Renal cortical epithelial cell (primary cell): ENCODE measurements at regions not wholly inside any gene's neighbourhood (a gene's known extent, or its start where the extent isn't known, plus 50 kb on each side); places are given as distances from the start of the nearest gene placed in this dataset.
A peak's percentile ranks its signal among the peaks of the same experiment; 100 is the strongest.

Experiments
- DNase-seq: peaks from one replicate; pipeline ENCODE4 v3.0.0-alpha.2; 2011; ENCODE audit warnings: low read depth

DNA sequence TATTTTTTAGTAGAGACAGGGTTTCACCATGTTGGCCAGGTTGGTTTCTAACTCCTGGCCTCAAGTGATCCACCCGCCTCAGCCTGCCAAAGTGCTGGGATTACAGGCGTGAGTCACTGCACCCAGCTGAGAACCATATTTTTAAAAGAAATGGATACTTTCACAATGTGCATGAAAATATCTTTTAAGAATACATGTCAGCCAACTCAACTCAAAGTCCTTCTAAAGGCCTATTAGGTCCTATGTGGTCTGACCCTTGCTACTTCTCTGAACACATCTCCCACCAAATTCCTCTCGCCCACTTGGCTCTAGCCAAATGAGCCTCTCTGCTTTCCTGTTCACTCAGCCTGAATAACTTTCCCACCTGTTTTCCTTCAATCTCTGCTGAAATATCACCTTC is 119.6 kb downstream of the MTX2 start:
- DNase-seq: no peak

DNA sequence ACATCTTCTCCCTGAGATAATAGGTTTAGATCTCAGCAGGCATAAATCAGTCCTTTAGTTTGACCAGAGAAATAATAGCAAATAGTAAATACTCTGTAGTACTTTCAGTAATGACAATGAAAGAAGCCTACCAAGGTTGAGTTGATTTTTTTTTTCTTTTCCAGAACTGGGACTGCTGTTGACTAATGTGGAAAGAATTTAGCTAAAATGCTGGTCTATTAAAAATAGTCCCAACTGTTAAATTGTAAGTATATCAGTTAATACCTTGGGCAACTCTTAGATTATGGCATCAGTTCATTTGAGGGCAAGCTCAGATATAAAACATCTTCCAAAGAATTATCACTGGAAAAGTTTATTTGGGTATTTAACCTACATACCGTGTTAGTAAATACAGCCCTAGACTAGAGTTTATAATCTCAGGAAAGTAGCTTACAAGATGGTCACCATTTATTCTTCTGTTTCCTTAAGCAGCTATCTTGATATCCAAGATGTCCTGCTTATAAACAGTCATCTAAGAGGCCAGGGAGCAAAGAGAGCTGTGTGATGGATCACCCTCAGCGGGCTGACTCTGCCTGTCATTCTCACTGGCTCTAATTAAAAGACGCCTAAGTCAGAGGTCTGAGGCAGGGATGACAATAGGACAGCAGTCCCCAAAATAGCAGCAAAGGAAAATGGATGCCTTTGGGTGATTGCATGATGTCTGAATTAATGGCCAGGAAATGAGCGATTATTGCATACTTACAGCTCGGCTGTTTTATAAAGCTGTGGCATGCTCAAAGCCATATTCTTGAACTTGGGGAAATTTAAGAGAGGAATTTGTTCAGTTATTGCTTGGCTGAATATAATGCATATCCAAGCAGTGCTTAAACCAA is 121.3 kb downstream of the MTX2 start:
- DNase-seq: peak; percentile 40

DNA sequence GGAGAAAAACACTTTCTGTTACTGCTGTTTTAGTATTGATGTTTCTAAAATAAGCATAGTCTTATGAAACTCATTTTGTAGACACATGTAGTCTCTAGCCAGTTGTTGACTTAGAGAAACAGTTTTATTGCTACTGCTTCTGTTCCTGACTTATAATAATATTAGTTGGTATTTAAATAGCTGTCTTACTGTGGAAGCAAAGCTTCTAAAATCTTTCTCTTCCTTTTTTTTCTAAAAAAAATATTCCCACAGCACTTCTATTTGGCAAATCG is 121.8 kb downstream of the MTX2 start:
- no peak for DNase-seq

DNA sequence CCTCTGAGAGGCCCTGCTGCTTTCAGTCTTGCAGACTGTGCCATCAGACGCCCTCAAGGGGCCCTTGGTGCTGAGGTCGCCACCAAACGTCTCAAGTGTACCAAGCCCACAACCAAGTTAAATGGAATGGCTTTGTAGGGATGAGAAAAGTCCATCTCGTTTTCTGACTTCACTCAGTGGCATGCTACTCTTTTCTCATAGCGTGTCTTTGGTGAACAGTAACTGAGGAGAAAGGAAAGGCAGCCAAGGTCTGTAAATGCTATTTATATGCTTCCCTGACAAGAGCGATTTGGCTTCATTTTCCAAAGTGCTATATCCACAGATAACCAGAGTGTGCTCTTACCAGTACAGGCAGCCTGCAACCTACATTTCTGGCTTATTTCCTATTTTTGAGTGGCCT is 123.0 kb downstream of the MTX2 start:
- no peak for DNase-seq

DNA sequence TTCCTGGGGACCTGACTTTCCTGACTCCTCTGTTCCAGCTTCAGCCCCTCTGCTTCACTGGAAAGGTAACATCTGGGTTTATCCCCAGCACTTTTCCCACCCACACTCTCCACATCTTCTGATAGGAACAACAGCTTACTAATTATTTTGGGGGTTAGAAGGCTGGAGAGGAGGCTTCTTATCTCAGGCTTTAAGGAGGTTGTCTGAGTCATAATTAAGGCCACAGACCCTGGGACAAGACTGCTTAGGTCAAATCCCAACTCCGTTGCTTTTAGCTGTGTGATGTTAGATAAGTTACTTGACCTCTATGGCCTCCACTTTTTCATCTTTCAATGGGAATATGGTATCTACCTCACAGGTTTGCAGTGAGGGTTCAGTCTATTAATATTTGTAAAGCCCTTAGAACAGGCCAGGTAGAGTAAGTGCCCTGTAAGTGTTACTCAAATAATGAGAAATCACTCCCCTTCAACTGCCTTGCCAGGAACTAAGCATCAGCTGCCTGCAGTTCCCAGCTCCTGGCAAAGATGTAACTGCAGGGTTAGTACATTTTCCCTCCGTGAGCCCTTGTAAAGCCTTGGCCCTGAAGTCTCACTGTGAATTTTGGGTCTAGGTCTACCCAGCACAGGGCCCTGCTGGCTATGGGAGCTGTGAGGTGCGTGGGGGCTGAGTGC is 123.6 kb downstream of the MTX2 start:
- no peak for DNase-seq

DNA sequence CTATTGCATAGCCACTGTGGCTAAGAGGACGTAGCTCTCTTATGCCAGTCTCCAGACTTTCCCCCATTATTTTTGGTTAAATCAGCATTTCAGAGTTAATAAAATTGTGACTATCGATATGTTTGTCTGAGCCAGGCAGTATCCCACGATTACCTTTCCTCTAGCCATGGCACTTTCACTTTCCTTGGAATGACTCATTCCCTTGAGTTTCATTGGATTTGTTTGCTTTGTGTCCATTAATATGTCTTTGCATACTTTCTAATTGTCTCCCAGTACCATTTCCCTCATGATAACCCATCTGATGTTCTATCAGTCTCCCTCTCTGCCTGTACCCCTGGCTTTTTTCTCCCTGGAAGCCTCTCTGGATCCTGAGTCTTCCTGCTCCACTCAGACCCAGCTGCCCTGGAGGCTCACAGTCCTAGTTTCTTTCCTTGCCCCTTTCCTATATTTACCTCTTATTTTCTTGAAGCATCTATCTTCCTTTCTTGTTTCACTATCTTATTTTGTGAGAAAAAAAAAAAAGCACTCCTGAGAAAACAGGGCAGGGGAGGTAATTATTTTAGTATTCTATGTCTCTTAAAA is 126.1 kb downstream of the MTX2 start:
- DNase-seq: peak; percentile 59

DNA sequence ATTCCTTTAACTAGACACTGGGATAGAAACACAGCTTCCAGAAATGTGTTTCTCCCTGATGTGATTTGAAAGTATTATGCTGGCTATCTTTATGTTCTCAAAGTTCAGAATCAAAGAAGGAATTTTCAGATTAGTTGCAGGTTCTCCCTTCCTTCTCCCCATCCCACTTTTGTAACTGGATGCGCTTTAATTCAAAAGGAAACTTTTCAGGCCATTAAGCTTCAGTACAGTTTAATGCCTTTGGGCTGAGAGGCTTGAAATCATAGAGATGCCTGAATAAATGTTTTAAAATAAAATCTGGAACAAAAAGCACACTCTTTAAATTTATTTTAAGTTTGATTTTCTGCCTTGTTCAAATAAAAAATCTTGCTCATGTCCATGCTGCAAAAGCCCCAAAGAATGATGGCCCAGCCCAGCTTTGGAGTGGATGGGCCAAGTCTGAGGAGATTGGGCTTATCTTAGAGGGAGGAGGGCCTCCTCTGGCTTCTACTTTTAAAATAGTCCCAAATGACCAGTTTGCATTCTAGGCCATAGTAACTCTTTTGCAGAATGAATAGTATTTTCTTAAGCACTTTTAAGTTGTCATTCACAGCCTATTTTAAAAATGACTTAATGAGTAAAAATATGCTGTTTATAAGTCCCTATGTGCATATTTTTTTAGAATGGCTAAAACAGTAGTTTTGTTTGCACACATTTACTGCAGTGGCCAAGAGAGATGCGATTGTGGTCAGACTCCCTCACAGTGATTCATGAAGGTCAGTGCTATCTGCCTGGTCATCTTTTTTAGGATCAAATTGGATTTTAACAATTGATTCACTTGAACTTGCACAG is 129.2 kb downstream of the MTX2 start:
- peak; percentile 23 for DNase-seq

DNA sequence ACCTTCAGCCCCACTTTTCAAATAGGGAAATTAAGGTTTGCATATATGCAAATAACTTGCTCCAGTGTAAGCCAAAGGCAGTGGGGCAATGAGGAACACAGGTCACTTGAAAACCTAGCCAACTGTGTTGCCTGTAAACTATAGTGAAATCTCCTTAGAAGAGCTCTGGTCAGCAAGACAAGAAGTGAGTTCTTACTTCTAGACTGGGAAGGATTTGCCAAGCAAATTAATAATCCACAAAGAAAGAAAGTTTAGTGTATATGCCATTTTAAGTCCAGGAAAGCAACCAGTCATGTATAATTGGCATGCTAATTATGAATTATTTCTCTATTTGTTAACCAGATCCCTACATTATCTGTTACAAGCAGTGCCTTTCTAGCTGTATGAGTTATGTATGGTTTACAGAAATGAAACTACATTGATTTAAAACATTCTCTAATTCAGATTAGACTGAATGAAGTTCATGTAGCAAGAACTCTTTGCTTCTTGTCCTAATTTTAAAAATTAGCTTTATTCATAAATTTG is 129.9 kb downstream of the MTX2 start:
- no peak for DNase-seq

DNA sequence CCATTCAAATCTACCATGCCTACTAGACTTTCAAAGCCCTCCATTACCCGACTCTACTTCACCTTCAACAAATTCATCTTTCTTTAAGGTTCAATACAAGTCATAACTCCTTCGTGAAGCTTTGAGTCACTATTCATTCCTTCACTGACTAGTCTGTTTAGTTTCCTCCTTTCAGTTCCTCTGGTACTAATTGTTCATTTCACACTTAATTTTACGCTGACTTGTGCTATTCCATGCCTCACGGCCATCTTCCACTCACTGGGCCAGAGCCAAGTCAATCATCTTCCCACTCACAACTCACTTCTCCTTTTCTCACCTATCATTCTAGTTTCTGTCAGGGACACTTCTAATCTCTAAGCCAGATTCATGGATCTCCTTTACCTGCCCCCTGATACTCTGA is 136.2 kb downstream of the MTX2 start:
- DNase-seq: no peak

DNA sequence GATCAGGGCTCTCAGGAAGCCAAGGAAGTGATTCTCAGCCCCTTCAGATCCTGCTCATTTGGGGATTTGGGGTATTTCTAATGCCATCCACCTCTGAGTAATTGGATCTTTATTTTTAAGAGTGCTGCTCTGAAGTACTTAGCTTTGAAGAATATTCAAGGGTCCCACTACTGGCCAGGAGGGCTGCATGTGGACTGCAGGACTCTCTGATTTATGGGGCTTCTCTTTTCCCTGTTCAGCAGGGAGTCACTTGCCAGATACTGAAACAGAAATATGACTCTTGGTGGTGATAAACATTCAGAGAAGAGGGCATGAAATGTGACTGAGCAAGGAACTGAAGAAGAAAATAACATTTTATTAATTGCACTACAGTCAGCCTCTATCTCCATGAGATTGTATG is 138.5 kb downstream of the MTX2 start:
- DNase-seq: no peak

DNA sequence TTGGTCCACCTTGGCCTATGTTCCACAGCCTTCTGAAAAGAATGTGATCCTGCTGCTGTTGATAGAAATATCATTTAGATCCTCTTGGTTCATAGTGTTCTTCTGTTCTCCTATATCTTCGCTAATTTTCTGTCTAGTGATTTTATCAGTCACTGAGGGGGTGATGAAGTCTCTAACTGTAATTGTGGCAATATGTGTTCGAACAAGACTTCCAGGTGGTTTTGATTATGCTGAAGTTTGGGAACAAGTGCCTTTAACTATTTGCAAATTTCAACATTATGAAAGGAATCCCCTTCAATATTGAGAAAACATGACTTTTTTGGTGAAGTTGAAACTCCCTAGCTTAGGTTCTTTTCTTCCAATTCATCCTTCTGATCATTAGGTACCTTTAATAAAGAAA is 140.4 kb downstream of the MTX2 start:
- no peak for DNase-seq

DNA sequence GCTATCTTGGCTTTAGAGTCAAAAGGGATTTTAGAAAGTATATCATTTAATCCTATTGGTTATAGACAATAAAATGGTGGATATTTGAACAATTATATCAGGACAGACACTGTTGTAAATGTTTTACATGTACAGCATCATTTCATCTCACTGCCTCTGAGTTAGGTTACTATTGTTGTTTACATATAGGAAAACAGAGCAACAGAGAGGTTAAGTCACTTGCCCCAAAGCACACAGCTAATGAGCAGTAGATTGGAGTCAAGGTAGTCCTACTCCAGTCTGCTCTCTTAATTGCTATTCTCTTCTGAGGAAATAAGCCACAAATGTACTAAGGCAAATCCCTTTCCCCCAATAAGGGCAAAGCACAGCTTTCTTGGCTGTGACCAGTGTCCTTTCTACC is 142.9 kb downstream of the MTX2 start:
- no peak for DNase-seq

DNA sequence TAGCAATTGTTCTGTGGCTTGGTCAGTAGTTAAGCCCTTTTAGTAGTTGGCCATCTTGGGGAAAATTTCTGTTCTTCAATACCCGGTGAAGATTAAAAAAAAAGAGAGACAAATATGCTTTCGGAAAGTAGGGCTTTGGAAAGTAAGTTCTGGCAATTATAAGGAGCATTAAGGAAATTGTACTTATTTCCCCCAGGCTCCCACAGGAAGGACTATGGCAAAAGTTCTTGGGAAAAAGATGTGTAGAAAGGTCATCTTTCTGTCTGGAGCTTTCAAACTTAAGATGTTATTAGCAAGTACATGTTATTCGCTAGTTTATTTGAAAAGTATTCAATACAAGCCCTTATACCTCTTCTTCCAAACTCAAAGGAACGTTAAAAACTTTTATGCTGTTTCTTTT is 144.5 kb downstream of the MTX2 start:
- DNase-seq: no peak

DNA sequence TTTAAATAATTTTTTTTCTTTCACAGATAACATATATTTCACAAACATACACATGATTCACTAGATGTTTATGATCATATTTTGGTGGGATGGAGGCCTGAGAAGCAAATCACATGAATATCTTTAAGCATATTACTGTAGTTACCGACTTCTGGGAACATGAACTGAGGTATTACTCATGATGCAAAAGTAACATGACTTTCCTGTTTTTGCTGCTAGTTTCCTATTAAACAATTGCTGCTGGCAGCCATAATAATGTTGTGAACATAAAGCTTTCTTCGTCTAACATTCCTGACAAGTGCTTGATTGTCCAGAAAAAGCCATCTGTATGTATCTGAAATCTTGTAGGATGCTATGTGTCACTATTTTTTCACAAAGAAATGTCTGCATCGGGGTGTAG is 145.4 kb downstream of the MTX2 start:
- DNase-seq: peak; percentile 37

DNA sequence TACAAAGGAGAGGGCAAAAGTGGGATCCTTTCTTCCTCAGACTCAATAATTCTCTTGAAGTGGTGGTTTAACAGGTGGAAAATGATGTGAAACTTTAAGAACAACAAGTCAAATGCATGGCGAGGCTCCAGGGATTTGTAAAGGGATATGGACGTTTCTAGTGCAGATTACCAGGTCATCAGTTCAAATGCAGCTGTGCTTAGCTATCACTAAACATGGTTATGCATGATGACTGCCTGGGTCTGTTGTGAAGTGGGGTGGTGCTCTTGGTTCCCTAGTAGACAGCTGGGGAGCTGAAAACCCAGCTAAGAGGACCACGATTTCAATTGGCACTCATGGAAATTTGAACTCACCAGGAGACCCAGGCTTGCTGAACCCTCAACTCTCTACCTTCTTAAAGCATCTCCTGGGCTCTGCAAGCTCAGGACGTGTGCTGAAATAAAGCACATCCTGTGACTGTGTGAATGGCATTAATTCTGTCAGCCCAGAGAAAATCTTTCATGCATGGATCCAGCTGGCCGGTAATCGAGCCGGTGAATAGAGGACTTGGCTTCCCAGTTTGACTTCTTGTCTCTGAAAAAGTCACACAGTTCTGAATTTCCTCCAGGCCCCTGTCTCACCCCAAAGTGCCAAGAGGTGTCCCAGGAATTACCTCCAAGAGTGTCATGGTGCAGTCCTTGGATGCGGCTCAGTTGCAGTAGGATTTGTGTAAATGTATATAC is 146.1 kb downstream of the MTX2 start:
- DNase-seq: no peak

DNA sequence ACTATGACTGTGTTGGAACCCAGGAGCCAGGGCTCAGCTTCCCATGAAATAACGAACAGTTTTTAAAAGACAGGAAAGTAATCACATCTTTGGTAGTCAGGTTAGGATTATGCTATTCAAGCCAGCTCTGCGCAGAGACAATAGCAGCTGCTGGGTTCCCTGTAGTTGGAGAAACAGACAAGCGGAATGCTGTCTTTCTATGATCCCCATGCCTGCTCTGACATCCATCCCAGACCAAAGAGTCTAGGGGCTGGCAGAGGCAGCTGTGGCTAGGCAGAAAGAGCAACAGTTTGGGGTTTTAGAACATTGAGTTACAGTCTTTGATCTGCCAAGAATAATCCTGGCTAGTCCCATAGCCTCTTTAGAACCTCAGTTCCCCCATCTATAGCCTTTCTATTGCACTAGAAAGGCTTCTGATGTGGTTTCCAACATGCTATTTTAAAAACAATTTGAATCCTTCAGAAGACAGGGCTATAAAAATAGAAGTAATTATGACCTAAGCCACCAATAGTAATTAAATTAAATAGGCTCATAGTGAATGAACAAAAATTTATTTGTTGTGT is 146.8 kb downstream of the MTX2 start:
- DNase-seq: no peak

DNA sequence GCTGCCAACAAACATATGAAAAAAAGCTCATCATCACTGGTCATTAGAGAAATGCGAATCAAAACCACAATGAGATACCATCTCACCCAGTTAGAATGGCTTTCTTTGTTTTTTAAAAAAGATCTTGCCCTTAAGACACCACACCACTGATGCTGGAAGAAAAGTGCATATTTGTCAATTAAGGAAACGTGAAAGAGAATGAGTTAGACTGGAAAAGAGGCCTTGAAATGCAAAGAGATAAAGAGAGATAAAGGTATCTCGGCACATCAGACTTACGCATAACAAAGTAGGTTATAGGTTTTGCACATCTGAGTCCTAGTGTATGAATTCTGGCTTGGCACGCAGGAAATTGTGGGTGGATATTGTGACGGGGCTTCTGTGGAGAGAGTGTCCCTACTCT is 149.5 kb downstream of the MTX2 start:
- DNase-seq: no peak

DNA sequence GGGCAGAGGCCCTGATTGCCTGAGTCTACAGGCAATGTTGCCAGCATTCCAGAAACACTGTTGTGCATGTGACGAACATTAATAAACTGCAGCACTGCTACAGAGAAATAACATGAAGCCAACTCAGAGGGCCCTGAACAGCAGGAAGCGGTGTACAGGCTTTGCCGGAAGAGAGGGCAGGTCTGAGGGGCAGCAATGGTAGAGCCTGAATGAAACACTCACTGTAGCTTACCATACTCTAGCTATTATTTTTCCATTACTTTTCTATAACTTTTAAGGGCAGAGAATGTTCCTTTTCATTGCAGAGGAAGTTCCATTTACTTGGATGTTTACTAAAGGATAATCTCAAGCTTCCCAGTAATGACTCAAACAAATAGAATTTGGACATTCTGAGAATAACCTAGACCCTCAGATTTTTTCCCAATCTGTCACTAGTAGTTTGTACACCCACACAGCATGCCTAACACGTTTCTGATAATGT is 150.4 kb downstream of the MTX2 start:
- peak; percentile 87 for DNase-seq

DNA sequence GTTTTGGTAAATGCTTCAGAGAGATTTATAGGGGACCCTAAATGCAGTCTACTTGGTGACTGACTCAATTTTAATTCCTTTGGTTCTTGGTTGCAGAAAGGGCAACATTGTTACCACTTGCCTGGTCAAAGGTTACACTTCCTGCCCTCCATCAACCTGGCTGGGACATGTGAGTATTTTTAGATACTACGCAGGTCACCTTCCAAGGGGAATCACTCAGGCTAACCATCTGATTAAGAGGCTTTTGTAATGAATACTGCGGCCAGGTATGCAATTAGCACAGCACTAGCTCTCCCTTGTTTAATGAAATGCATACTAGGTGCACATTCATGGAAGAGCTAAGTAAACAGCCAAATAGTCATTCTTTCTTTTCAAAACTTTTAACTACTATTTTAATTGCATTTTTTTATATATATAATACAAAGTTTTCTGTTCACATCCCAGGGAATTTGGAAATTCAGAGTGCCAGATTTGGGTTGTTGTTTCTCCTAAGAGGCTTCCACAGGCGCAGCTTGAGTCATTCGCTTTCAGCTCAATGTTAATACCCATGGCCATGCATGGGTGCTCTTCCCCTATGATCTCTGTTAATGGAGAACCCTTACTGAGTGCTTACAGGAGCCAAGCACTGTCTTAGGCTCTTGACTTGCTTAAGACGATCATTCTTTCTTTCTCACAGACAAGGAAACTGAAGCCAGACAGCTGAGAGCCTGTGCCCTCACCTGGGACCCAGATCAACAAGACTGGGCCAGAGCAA is 152.2 kb downstream of the MTX2 start:
- peak; percentile 95 for DNase-seq

DNA sequence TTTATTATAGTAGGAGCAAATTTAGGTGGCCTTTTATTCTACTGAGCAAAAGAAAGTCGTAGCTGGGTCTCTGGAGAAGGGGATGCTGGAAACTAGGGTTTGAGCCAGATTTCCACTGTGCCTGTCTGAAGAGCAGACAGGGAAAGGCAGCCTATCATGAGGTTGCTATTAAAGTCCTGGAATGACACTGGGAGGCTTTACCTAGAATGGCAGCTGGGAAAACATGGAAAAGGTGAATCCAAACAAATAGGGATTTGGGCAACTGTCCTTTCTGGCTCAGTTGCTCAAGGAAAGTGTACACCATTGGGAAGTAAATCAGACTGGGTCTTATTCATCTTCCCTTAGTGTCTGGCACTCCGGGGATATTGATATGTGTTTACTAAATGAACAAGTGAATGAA is 154.6 kb downstream of the MTX2 start:
- no peak for DNase-seq
